HG02642 (cell line): ENCODE measurements at regions not wholly inside any gene's neighbourhood (a gene's known extent, or its start where the extent isn't known, plus 50 kb on each side); places are given as distances from the start of the nearest gene placed in this dataset.

Source experiments
- ATAC-seq: cut with Tn5 transposase; IDR thresholded peaks from one replicate; pipeline ENCODE4 v1.9.1; 2021; ENCODE audit warnings: mild to moderate bottlenecking; ENCODE audit not compliant: unreplicated experiment, poor library complexity

DNA sequence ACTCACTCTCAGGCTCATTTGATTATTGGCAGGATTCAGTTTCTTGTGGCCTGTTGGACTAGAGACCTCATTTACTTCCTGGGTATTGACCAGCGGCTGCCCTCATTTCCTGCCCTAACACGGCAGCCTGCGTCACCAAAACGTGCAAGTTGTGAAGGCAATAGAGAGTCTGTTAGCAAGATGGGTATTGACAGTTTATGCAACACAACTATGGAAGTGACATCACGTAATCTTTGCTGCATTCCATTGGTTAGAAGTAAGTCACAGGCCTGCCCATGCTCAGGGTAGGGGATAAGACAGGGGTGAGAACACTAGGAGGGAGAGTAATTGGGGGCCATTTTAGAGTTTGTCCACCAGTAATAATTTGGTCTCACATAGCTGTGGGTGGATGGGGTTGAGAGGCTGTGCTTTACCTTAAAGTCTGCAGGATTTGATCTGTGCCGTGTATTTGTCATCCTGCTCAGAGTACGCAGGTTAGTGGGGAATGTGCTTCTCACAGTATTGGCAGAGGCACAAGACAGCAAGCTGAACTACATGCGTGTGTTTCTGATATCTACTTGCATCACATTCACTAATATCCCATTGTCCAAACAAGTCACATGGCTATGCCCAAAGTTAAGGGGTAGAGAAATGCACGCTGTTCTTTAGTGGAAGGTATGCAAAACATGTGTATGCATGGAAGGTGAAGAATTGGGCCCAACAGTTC is 83.3 kb downstream of the EDEM1 start:
- ATAC-seq: no peak

GRCh38 chr3:5271372-5271683 is 83.8 kb downstream of the EDEM1 start:
- no peak for ATAC-seq

DNA sequence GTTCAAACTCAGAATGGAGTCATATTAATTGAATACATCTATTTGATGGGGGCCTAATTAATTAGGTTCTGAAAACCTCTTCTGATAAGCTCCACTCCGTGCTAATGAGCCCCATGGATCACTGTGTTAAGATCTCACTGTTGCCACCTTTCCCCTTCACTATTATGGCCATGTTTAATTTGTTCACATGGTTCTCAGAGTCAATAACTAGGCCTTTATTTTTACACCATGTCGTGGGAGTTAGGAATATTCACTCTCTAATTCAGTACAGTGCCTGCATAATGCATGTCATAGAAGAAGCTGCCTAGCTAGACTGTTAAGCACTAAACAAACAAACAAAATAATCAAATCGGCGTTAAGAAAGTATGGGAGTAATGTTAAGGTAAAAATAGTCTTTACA is 84.9 kb downstream of the EDEM1 start:
- no peak for ATAC-seq

DNA sequence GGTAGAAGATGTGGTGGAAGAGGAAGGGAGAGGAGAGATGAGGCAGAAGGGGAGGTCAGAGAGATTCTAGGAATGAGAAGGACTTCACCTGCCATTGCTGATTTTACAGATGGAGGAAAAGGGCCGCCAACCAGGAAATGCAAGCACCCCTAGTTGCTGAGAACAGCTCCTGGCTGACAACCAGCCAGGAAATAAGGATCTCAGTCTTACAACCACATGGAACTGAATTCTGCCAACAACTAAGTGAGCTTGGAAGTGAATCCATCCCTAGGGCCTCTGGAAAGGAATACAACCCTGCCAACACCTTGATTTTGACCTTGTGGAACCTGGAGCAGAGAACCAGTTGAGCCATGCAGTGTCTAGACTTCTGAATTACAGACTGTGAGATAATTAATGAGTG is 86.6 kb downstream of the EDEM1 start:
- ATAC-seq: no peak

GRCh38 chr3:5275529-5275928 is 88.0 kb downstream of the EDEM1 start:
- no peak for ATAC-seq

DNA sequence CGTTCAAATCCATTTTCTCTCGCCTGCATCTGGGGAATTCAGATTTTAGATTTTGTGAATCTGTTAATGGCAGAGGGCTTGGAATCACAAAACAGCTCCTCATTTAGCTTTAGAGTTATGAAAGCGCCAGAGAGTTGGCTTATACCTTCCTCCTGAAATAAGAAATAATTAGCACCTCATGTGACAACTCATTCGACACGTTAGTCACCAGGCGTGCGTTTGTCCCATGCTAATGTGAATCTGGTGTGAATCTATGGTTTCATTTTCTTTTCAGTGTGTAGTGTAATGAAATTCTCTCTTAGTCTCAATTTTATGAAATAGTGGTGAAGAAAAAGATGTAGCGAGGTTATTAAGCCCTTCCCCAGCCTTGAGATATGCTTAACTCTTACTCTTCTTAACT is 89.4 kb downstream of the EDEM1 start:
- ATAC-seq: no peak

- ATAC-seq: no peak
Observed at GRCh38 chr3:5277612-5278236, 90.2 kb downstream of the EDEM1 start.

- ATAC-seq: no peak
Observed at GRCh38 chr3:5278666-5279065, 91.2 kb downstream of the EDEM1 start.

DNA sequence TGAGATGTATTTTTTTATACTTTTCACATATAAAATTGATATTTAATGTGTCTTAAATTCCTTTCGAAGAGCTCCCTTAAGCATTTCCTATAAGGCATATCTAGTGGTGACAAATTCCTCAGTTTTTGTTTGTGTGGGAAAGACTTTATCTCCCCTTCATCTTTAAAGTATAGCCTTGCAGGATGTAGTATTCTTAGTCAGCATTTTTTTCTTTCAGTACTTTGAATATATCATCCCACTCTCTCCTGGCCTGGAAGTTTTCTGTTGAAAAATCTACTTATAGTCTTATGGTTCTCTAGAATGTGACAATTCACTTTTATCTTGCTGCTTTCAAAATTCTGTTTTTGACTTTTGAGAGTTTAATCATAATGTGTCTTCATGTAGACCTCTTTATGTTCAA is 95.2 kb downstream of the EDEM1 start:
- ATAC-seq: no peak

DNA sequence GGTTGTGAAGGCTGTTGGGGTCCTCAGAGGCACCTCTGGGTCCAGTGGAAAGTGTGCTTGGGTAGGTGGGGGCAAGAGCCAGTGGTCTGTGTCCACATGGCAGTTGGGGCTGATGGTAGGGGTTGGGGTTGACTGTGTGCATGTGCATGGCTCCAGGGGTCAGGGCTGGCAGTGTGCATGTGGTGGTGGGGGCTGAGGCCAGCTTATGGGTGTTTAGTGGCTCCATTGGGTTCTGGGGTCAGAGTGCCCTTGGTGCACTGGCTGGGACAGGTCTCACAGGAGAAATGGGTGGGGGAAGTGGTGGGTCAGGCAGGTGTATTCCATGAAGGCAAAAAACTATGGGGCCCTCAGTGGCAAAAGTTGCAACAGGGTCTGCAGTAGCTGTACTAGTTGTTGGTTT is 97.9 kb downstream of the EDEM1 start:
- ATAC-seq: no peak

DNA sequence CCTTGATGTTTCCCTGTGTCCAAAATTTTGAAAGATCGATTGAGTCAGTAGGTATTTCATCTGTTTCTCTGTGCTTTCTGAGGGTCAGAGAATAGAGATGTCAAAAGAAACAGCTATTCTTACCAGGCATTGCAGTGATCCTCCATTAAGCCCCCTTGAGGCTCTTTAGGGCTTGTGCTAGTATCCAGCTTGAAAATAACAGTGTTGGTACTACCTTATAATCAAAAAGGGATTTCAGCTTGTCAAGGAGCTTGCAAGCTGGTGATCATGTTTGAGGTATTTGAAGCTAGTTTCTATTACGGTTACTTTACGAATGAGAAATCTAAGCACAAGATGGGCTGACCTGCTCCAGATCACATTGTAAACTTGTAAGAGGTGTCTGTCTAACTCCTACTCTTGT is 103.4 kb downstream of the EDEM1 start:
- ATAC-seq: no peak

DNA sequence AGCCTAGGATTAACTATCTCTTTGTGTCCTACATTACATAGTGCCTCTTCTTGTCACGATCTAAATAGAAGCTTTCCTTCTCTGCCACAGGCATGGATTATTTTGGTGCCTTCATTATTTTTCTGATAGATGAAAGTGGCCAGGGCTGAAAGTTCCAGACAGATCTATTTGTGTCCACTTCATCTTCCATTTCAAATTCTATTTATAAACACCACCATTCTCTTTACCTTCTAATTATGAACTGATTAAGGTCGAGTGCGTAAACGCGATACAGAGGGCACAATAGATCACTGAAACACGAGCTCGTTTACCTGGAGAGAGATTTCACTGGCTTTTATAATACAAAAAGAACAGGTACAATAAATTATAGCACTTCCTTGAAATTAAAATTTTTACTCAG is 105.0 kb downstream of the EDEM1 start:
- no peak for ATAC-seq

DNA sequence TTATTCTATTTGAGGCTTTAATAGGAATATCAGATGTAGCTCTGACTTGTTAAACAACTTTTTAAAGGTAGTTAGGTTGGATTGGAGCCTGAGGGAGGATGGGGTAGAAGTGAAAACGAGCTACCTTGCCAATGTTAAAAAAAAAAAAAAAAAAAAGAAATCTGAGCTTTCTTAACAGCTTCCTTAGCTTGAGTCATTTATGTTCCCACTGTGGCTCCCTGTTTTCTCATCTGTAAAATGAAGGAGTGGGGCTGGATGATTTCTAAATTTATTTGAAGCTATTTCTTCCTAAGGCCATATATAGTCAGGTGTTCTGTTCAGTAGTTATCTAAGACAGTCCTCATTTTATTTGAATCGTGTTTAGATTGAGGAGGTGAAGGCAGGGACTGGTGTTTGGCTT is 105.7 kb downstream of the EDEM1 start:
- ATAC-seq: no peak

GRCh38 chr3:5294356-5294755 is 106.8 kb downstream of the EDEM1 start:
- ATAC-seq: no peak

GRCh38 chr3:5295191-5295690 is 107.7 kb downstream of the EDEM1 start:
- no peak for ATAC-seq

DNA sequence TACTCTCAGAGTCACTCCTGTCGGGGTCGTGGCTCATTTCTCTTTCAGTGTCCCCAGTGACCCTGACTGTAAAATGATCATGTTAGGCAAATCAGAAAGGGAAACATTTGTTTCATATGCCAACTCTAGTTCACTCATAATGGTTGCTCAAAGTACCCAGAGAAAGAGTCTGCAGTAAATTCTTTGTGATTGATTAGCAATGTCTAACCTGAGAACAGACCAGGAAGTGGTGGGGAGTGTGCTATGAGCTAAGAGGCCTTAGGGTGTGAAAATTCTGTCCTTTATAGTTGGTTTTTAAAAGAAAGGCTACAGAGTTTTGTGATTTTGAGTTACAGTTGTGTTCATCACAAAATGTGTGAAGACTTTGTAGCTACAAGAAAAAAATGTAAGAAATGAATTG is 108.9 kb downstream of the EDEM1 start:
- ATAC-seq: no peak

DNA sequence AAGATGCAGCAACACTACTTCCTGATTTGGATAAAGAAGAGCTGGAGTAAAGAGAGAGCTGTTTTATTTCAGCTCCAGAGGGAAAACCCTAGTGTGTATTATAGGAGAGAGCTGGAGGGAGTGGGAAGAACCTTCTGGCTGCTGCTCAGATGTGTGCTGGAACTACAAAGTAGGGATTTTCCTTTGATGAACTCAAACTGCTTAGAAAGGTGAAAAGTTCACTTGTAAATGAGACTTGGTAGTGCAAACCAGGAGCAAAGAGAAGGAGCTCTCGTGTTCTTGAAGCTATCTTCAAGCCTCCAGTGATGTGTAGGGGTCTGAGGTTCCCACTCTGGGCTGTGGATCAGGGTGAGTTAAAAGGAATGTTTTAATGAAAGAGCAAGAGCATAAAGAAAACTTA is 110.4 kb downstream of the EDEM1 start:
- ATAC-seq: no peak

DNA sequence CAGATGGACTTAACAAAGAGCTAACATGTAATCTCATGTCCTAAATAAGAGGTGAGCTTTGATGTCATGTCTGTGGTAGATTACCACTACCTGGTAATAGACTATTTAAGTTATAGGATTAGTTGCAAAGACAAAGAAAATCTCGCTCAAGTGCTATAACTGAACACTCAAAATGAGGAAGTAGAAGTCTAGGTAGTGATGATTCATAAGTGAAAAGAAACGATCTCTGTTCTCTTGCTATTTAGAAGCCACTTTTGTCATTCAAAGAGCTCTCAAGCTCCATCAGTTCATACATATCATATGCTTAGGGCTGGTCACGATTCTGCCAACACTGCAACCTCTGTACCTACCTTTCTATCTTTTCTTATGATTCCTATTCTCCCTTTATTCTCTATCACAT is 110.9 kb downstream of the EDEM1 start:
- ATAC-seq: peak; percentile 99

DNA sequence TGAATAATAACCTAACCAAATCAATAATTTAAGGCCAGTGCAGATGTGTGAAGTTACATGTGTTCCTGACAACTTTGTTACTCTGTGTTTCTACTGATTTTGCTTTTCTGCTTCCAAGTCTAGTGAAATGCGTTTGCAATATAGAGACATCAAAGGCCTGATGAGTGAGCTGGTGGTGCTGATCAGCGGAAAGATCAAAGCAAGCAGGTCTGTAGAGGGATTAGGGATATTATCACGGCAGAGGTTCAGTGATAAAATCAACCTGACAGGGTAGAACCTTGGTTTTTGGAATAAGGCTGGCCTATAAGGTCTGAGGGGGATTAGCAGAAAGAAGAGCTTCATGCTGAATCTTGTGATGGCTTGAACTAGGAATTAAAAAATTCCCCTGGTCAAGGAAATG is 111.7 kb downstream of the EDEM1 start:
- no peak for ATAC-seq

DNA sequence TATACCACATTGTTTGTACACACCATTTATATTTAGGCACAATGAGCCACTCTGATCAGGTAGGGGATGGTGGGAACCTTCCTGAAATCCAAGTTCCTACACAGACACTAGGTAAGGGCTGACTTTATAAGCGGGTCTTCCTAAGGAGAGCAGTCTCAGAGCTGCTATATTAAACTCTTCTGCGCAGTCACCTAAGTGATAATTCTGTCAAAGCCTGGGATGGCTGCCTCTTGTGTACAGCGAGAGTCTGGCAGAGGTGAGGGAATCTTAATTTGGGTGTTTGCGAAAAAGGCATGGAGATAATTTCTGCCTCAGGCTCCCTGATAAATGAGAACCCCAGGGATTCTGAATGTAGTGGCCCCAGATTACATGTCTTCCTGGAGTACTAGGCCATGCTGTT is 113.1 kb downstream of the EDEM1 start:
- no peak for ATAC-seq

GRCh38 chr3:5301651-5302297 is 114.3 kb downstream of the EDEM1 start:
- ATAC-seq: no peak

GRCh38 chr3:5302661-5303060 is 115.2 kb downstream of the EDEM1 start:
- no peak for ATAC-seq
